Skeletal muscle satellite cell (primary cell): ENCODE measurements at regions not wholly inside any gene's neighbourhood (a gene's known extent, or its start where the extent isn't known, plus 50 kb on each side); places are given as distances from the start of the nearest gene placed in this dataset.

Experiments used
- H3K27me3 ChIP-seq: 2 replicates; pipeline ENCODE4 v1.7.0; 2013; ENCODE audit warnings: low read length; ENCODE audit not compliant: control insufficient read depth, insufficient read depth
- H3K36me3 ChIP-seq: 2 replicates; pipeline ENCODE4 v1.7.0; 2013; ENCODE audit warnings: mild to moderate bottlenecking, control low read depth, low read length; ENCODE audit not compliant: insufficient read depth
- H3K4me1 ChIP-seq: 2 replicates; pipeline ENCODE4 v1.7.0; 2013; ENCODE audit warnings: low read length; ENCODE audit not compliant: control insufficient read depth, insufficient read depth
- H3K4me2 ChIP-seq: 2 replicates; pipeline ENCODE4 v1.7.0; 2013; ENCODE audit warnings: mild to moderate bottlenecking, low read length
- H3K4me3 ChIP-seq: 2 replicates; pipeline ENCODE4 v1.7.0; 2013; ENCODE audit warnings: low read length
- H3K9ac ChIP-seq: 2 replicates; pipeline ENCODE4 v1.7.0; 2013; ENCODE audit warnings: mild to moderate bottlenecking, low read depth, low read length, moderate library complexity
- H3K9me3 ChIP-seq: replicated peaks from 2 replicates; pipeline ENCODE4 v1.7.0; 2013; ENCODE audit warnings: mild to moderate bottlenecking, control low read depth, low read length

GRCh38 chr16:76777721-76778465, 413.1 kb upstream of the MON1B start:
- no peak overlapping the region for H3K4me2 ChIP-seq
- no peaks in the 10 kb centered on the region for H3K4me1 ChIP-seq
- H3K36me3 ChIP-seq, result no peaks in the 10 kb centered on the region
- H3K4me3 ChIP-seq, result no peak overlapping the region
- peaks cover 3% of the 10 kb centered on the region for H3K9me3 ChIP-seq
- no peak overlapping the region for H3K9ac ChIP-seq
- no peaks in the 10 kb centered on the region for H3K27me3 ChIP-seq

GRCh38 chr16:76780556-76780955, 410.4 kb upstream of the MON1B start:
- no peaks in the 10 kb centered on the region for H3K4me1 ChIP-seq
- H3K4me3 ChIP-seq, result no peak overlapping the region
- no peak overlapping the region for H3K9ac ChIP-seq
- H3K27me3 ChIP-seq, result no peaks in the 10 kb centered on the region
- peaks cover 3% of the 10 kb centered on the region for H3K9me3 ChIP-seq
- no peak overlapping the region for H3K4me2 ChIP-seq
- no peaks in the 10 kb centered on the region for H3K36me3 ChIP-seq

- Histone ChIP-seq H3K4me3 (no peak overlapping the region), H3K9ac (no peak overlapping the region), H3K4me1 (no peaks in the 10 kb centered on the region), H3K27me3 (no peaks in the 10 kb centered on the region), H3K36me3 (no peaks in the 10 kb centered on the region), H3K9me3 (peaks cover 3% of the 10 kb centered on the region), H3K4me2 (no peak overlapping the region)
Measured at GRCh38 chr16:76784530-76784929, 406.5 kb upstream of the MON1B start.

- Histone ChIP-seq H3K27me3 (no peaks in the 10 kb centered on the region), H3K36me3 (no peaks in the 10 kb centered on the region), H3K9ac (no peak overlapping the region), H3K9me3 (peaks cover 3% of the 10 kb centered on the region), H3K4me3 (no peak overlapping the region), H3K4me1 (no peaks in the 10 kb centered on the region), H3K4me2 (no peak overlapping the region)
Measured at GRCh38 chr16:76787394-76787793, 403.6 kb upstream of the MON1B start.

- Histone ChIP-seq H3K4me3 (no peak overlapping the region), H3K27me3 (no peaks in the 10 kb centered on the region), H3K9ac (no peak overlapping the region), H3K4me1 (no peaks in the 10 kb centered on the region), H3K9me3 (peaks cover 3% of the 10 kb centered on the region), H3K36me3 (no peaks in the 10 kb centered on the region), H3K4me2 (no peak overlapping the region)
Measured at GRCh38 chr16:76791151-76791550, 399.8 kb upstream of the MON1B start.

- H3K9me3 ChIP-seq, result peaks cover 12% of the 10 kb centered on the region
- H3K9ac ChIP-seq, result no peak overlapping the region
- H3K4me1 ChIP-seq, result no peaks in the 10 kb centered on the region
- H3K4me2 ChIP-seq, result no peak overlapping the region
- no peaks in the 10 kb centered on the region for H3K36me3 ChIP-seq
- H3K27me3 ChIP-seq, result no peaks in the 10 kb centered on the region
- H3K4me3 ChIP-seq, result no peak overlapping the region
Measured at GRCh38 chr16:76796416-76796815, 394.6 kb upstream of the MON1B start.

- no peaks in the 10 kb centered on the region for H3K27me3 ChIP-seq
- no peaks in the 10 kb centered on the region for H3K4me1 ChIP-seq
- no peak overlapping the region for H3K4me2 ChIP-seq
- H3K9me3 ChIP-seq, result peaks cover 12% of the 10 kb centered on the region
- no peak overlapping the region for H3K4me3 ChIP-seq
- no peaks in the 10 kb centered on the region for H3K36me3 ChIP-seq
- H3K9ac ChIP-seq, result no peak overlapping the region
Measured at GRCh38 chr16:76796978-76797377, 394.0 kb upstream of the MON1B start.

- no peaks in the 10 kb centered on the region for H3K36me3 ChIP-seq
- no peak overlapping the region for H3K4me2 ChIP-seq
- peaks cover 12% of the 10 kb centered on the region for H3K9me3 ChIP-seq
- H3K9ac ChIP-seq, result no peak overlapping the region
- H3K4me3 ChIP-seq, result no peak overlapping the region
- no peaks in the 10 kb centered on the region for H3K27me3 ChIP-seq
- no peaks in the 10 kb centered on the region for H3K4me1 ChIP-seq
Measured at GRCh38 chr16:76797457-76797856, 393.5 kb upstream of the MON1B start.

GRCh38 chr16:76800196-76800595, 390.8 kb upstream of the MON1B start:
- Histone ChIP-seq H3K4me2 (no peak overlapping the region), H3K27me3 (no peaks in the 10 kb centered on the region), H3K9me3 (peaks cover 10% of the 10 kb centered on the region), H3K4me3 (no peak overlapping the region), H3K36me3 (no peaks in the 10 kb centered on the region), H3K4me1 (no peaks in the 10 kb centered on the region), H3K9ac (no peak overlapping the region)

- Histone ChIP-seq H3K4me3 (no peak overlapping the region), H3K9ac (no peak overlapping the region), H3K4me1 (no peaks in the 10 kb centered on the region), H3K4me2 (no peak overlapping the region), H3K36me3 (no peaks in the 10 kb centered on the region), H3K9me3 (peaks cover 9% of the 10 kb centered on the region), H3K27me3 (no peaks in the 10 kb centered on the region)
Measured at GRCh38 chr16:76801357-76801756, 389.6 kb upstream of the MON1B start.

- Histone ChIP-seq H3K9me3 (no peaks in the 10 kb centered on the region), H3K9ac (no peak overlapping the region), H3K4me1 (no peaks in the 10 kb centered on the region), H3K36me3 (no peaks in the 10 kb centered on the region), H3K4me2 (no peak overlapping the region), H3K27me3 (no peaks in the 10 kb centered on the region), H3K4me3 (no peak overlapping the region)
Measured at GRCh38 chr16:76816475-76816874, 374.5 kb upstream of the MON1B start.

- Histone ChIP-seq H3K4me1 (no peaks in the 10 kb centered on the region), H3K9me3 (no peaks in the 10 kb centered on the region), H3K9ac (no peak overlapping the region), H3K4me2 (no peak overlapping the region), H3K36me3 (no peaks in the 10 kb centered on the region), H3K4me3 (no peak overlapping the region), H3K27me3 (no peaks in the 10 kb centered on the region)
Measured at GRCh38 chr16:76818606-76819181, 372.3 kb upstream of the MON1B start.
